H9 (cell line): ENCODE measurements at regions not wholly inside any gene's neighbourhood (a gene's known extent, or its start where the extent isn't known, plus 50 kb on each side); places are given as distances from the start of the nearest gene placed in this dataset.

Source experiments
- DNase-seq: peaks from one replicate; pipeline ENCODE4 v3.0.0-alpha.2; 2017
- H2AFZ ChIP-seq: one replicate; pipeline ENCODE4 v1.6.1; 2013; ENCODE audit warnings: mild to moderate bottlenecking, low read length, control low read depth, moderate library complexity
- H2AK5ac ChIP-seq: 2 replicates; pipeline ENCODE4 v1.6.1; 2013; ENCODE audit warnings: low read length, control low read depth, mixed read lengths; ENCODE audit not compliant: insufficient read length
- H2BK120ac ChIP-seq: one replicate; pipeline ENCODE4 v1.6.1; 2013; ENCODE audit warnings: low read depth, mild to moderate bottlenecking, low read length, control low read depth, inconsistent platforms; ENCODE audit not compliant: poor library complexity, severe bottlenecking
- H2BK12ac ChIP-seq: 2 replicates; pipeline ENCODE4 v1.6.1; 2013; ENCODE audit warnings: low read length, control low read depth, mixed read lengths, low read depth; ENCODE audit not compliant: insufficient read length
- H2BK15ac ChIP-seq: 2 replicates; pipeline ENCODE4 v1.6.1; 2013; ENCODE audit warnings: low read depth, low read length, control low read depth
- H2BK20ac ChIP-seq: one replicate; pipeline ENCODE4 v1.6.1; 2013; ENCODE audit warnings: low read depth, mild to moderate bottlenecking, low read length, control low read depth, inconsistent platforms; ENCODE audit not compliant: poor library complexity, severe bottlenecking
- H2BK5ac ChIP-seq: 2 replicates; pipeline ENCODE4 v1.6.1; 2013; ENCODE audit warnings: low read length, control low read depth, mixed read lengths; ENCODE audit not compliant: insufficient read length
- H3K14ac ChIP-seq: 2 replicates; pipeline ENCODE4 v1.6.1; 2013; ENCODE audit warnings: low read length, control low read depth; ENCODE audit not compliant: insufficient read depth
- H3K18ac ChIP-seq: 2 replicates; pipeline ENCODE4 v1.6.1; 2013; ENCODE audit warnings: low read depth, mild to moderate bottlenecking, mixed read lengths, low read length, control low read depth; ENCODE audit not compliant: insufficient read length
- H3K23ac ChIP-seq: 2 replicates; pipeline ENCODE4 v1.6.1; 2013; ENCODE audit warnings: low read length, control low read depth, mixed read lengths, low read depth; ENCODE audit not compliant: insufficient read length
- H3K23me2 ChIP-seq: 2 replicates; pipeline ENCODE4 v1.6.1; 2013; ENCODE audit warnings: low read depth, mild to moderate bottlenecking, mixed read lengths, low read length, control low read depth; ENCODE audit not compliant: insufficient read length, poor library complexity, severe bottlenecking
- H3K27ac ChIP-seq: 2 replicates; pipeline ENCODE4 v1.5.1; 2013; ENCODE audit warnings: low read length, control low read depth, mixed read lengths, low read depth; ENCODE audit not compliant: insufficient read length
- H3K27me3 ChIP-seq: 2 replicates; pipeline ENCODE4 v1.6.1; 2013; ENCODE audit warnings: low read length, control low read depth, inconsistent platforms; ENCODE audit not compliant: insufficient read depth
- H3K4ac ChIP-seq: 2 replicates; pipeline ENCODE4 v1.6.1; 2013; ENCODE audit warnings: low read depth, mild to moderate bottlenecking, control low read depth, inconsistent platforms, low read length, moderate library complexity
- H3K4me1 ChIP-seq: 2 replicates; pipeline ENCODE4 v1.6.1; 2013; ENCODE audit warnings: low read length, control low read depth, inconsistent platforms; ENCODE audit not compliant: insufficient read depth
- H3K4me2 ChIP-seq: 2 replicates; pipeline ENCODE4 v1.6.1; 2013; ENCODE audit warnings: low read length, control low read depth, mixed read lengths; ENCODE audit not compliant: insufficient read length, insufficient read depth
- H3K56ac ChIP-seq: 2 replicates; pipeline ENCODE4 v1.6.1; 2013; ENCODE audit warnings: low read depth, mild to moderate bottlenecking, mixed read lengths, low read length, control low read depth; ENCODE audit not compliant: insufficient read length
- H3K79me1 ChIP-seq: 2 replicates; pipeline ENCODE4 v1.6.1; 2013; ENCODE audit warnings: low read depth, mild to moderate bottlenecking, moderate library complexity, low read length, control low read depth, inconsistent platforms; ENCODE audit not compliant: insufficient read depth, poor library complexity, severe bottlenecking
- H3K79me2 ChIP-seq: 2 replicates; pipeline ENCODE4 v1.6.1; 2013; ENCODE audit warnings: low read length, control low read depth, inconsistent platforms; ENCODE audit not compliant: insufficient read depth
- H3K9ac ChIP-seq: 2 replicates; pipeline ENCODE4 v1.6.1; 2013; ENCODE audit warnings: low read length, control low read depth, mixed read lengths; ENCODE audit not compliant: insufficient read length; ENCODE audit errors: extremely low read depth
- H3K9me3 ChIP-seq: one replicate; pipeline ENCODE4 v1.6.1; 2013; ENCODE audit warnings: low read depth, low read length, inconsistent platforms; ENCODE audit not compliant: control insufficient read depth
- H3T11ph ChIP-seq: one replicate; pipeline ENCODE4 v1.6.1; 2013; ENCODE audit warnings: mild to moderate bottlenecking, low read length, control low read depth, inconsistent platforms
- H4K20me1 ChIP-seq: one replicate; pipeline ENCODE4 v1.6.1; 2013; ENCODE audit not compliant: control insufficient read depth, insufficient read length, insufficient read depth
- H4K5ac ChIP-seq: 2 replicates; pipeline ENCODE4 v1.6.1; 2013; ENCODE audit warnings: low read depth, mild to moderate bottlenecking, mixed read lengths, low read length, control low read depth; ENCODE audit not compliant: insufficient read length
- H4K8ac ChIP-seq: replicated peaks from 2 replicates; pipeline ENCODE4 v1.6.1; 2013; ENCODE audit warnings: low read length, control low read depth, mixed read lengths, low read depth; ENCODE audit not compliant: insufficient read length
- H4K91ac ChIP-seq: 2 replicates; pipeline ENCODE4 v1.6.1; 2013; ENCODE audit warnings: low read depth, mild to moderate bottlenecking, moderate library complexity, mixed read lengths, low read length, control low read depth; ENCODE audit not compliant: insufficient read length
- H3K27ac Mint-ChIP-seq, 3 experiments: 2 replicates in 2 of 3; 3 replicates in 1 of 3; pipeline ENCODE4 v1.8.0; 2020 to 2021; ENCODE audit warnings: mixed read lengths in 3 of 3, mild to moderate bottlenecking in 1 of 3, moderate library complexity in 1 of 3
- H3K27me3 Mint-ChIP-seq: 2 replicates; pipeline ENCODE4 v1.8.0; 2021; ENCODE audit warnings: low read depth, mild to moderate bottlenecking, moderate library complexity, mixed read lengths
- H3K36me3 Mint-ChIP-seq, 3 experiments: 2 replicates in 2 of 3; 3 replicates in 1 of 3; pipeline ENCODE4 v1.8.0; 2020 to 2021; ENCODE audit warnings: low read depth in 3 of 3, mixed read lengths in 3 of 3; ENCODE audit not compliant: insufficient read depth in 1 of 3
- H3K4me1 Mint-ChIP-seq, 2 experiments: 2 replicates each; pipeline ENCODE4 v1.8.0; 2020; ENCODE audit warnings: mixed read lengths in 2 of 2
- H3K4me3 Mint-ChIP-seq, 2 experiments: 2 replicates in 1 of 2; 3 replicates in 1 of 2; pipeline ENCODE4 v1.8.0; 2020 to 2021; ENCODE audit warnings: mild to moderate bottlenecking in 2 of 2, mixed read lengths in 2 of 2, moderate library complexity in 1 of 2
- H3K9me3 Mint-ChIP-seq, 2 experiments: 2 replicates in 1 of 2; 3 replicates in 1 of 2; pipeline ENCODE4 v1.8.0; 2020; ENCODE audit warnings: mild to moderate bottlenecking in 2 of 2, mixed read lengths in 2 of 2, moderate library complexity in 1 of 2
- TF ChIP-seq, protein P1 (sequence below): fragments of 200-600 bp; sonication (generic); conservative IDR thresholded peaks from 3 replicates; pipeline ENCODE4 v1.8.0; 2021; ENCODE audit warnings: antibody characterized with exemption, mild to moderate bottlenecking

DNA sequence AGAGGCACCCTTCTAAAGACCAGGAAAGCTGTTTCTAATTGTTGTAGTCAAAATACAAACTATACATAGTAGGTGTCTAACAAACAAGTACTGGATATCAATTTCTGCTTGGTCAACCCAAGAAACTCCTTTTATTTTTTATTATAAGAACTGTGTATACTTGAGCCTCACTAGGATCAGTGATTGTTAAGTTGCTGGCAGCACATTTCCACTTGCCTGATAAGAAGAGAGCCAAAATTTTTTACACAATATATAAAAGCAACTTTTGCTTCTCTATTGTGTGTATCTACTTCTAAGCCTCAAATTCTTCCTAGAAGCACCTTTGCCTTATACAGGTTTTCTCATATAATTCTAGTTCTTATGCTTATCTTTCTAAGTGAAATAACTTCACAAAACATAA lies 703.0 kb upstream of the EPHA5 start:
- Histone ChIP-seq H3K14ac (no peak overlapping the region), H4K8ac (no peak overlapping the region), H4K20me1 (no peaks in the 10 kb centered on the region), H3K18ac (no peak overlapping the region), H3K56ac (no peak overlapping the region), H2AFZ (no peak overlapping the region), H2BK120ac (no peak overlapping the region), H3T11ph (no peak overlapping the region), H2BK5ac (no peak overlapping the region), H3K4ac (no peak overlapping the region), H3K4me1 (no peaks in the 10 kb centered on the region), H3K27ac (no peak overlapping the region), H3K23me2 (no peaks in the 10 kb centered on the region), H2AK5ac (no peak overlapping the region), H3K27me3 (no peaks in the 10 kb centered on the region), H3K23ac (no peak overlapping the region), H3K4me2 (no peak overlapping the region), H3K79me2 (no peaks in the 10 kb centered on the region), H4K5ac (no peak overlapping the region), H2BK15ac (no peak overlapping the region), H4K91ac (no peak overlapping the region), H3K9me3 (no peaks in the 10 kb centered on the region), H3K79me1 (no peaks in the 10 kb centered on the region), H2BK12ac (no peak overlapping the region), H3K9ac (no peak overlapping the region), H2BK20ac (no peak overlapping the region)
- Mint-ChIP-seq H3K9me3 (no peaks in the 10 kb centered on the region), H3K27me3 (no peaks in the 10 kb centered on the region), H3K4me1 (no peaks in the 10 kb centered on the region), H3K27ac (no peak overlapping the region), H3K4me3 (no peak overlapping the region), H3K36me3 (no peaks in the 10 kb centered on the region)
- no peak for DNase-seq
- TF ChIP-seq, protein P1, sequence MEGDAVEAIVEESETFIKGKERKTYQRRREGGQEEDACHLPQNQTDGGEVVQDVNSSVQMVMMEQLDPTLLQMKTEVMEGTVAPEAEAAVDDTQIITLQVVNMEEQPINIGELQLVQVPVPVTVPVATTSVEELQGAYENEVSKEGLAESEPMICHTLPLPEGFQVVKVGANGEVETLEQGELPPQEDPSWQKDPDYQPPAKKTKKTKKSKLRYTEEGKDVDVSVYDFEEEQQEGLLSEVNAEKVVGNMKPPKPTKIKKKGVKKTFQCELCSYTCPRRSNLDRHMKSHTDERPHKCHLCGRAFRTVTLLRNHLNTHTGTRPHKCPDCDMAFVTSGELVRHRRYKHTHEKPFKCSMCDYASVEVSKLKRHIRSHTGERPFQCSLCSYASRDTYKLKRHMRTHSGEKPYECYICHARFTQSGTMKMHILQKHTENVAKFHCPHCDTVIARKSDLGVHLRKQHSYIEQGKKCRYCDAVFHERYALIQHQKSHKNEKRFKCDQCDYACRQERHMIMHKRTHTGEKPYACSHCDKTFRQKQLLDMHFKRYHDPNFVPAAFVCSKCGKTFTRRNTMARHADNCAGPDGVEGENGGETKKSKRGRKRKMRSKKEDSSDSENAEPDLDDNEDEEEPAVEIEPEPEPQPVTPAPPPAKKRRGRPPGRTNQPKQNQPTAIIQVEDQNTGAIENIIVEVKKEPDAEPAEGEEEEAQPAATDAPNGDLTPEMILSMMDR: no peak
